ENCODE measurements at regions not wholly inside any gene's neighbourhood (a gene's known extent, or its start where the extent isn't known, plus 50 kb on each side); places are given as distances from the start of the nearest gene placed in this dataset.

- ATAC-seq (ENCODE audit: poor library complexity) (no peak), DNase-seq (no peak)
- no peaks in the 10 kb centered on the region for H3K27me3 Mint-ChIP-seq
- no peaks in the 10 kb centered on the region for H3K27me3 ChIP-seq (ENCODE audit: control insufficient read depth in 1 of 2, insufficient read depth in 2 of 2, low read length in 2 of 2)
- no peak overlapping the region for H3K4me3 Mint-ChIP-seq
- H3K9me3 ChIP-seq (ENCODE audit: control insufficient read depth in 1 of 2, insufficient read depth in 1 of 2, low read length in 2 of 2) = no peaks in the 10 kb centered on the region
- no peaks in the 10 kb centered on the region for H3K4me1 ChIP-seq (ENCODE audit: insufficient read depth, low read length)
- intact Hi-C loops (cut with DNase I, micrococcal nuclease) = no loop called here
- H3K4me3 ChIP-seq (ENCODE audit: low read length) = no peak overlapping the region
- no peak overlapping the region for H3K27ac ChIP-seq (ENCODE audit: low read depth in 1 of 2, low read length in 2 of 2)
- H3K27ac Mint-ChIP-seq = no peak overlapping the region
- CTCF ChIA-PET = no interaction called here
- POLR2A ChIA-PET = no interaction called here
- H3K36me3 Mint-ChIP-seq (ENCODE audit: low read depth) = no peaks in the 10 kb centered on the region
- no peaks in the 10 kb centered on the region for H3K9me3 Mint-ChIP-seq
- H3K36me3 ChIP-seq (ENCODE audit: insufficient read depth, low read length) = no peaks in the 10 kb centered on the region
- no peaks in the 10 kb centered on the region for H3K4me1 Mint-ChIP-seq (ENCODE audit: low read depth)
- no peak for TF ChIP-seq CTCF (IDR thresholded peaks at IDR 0.05)
These were observed 396.7 kb downstream of the TNS3 start for GRCh38 chr7:47185170-47185569.

GRCh38 chr7:47183862-47184590, 397.9 kb downstream of the TNS3 start:
- ATAC-seq (ENCODE audit: poor library complexity) (no peak), DNase-seq (no peak)
- Histone ChIP-seq H3K27me3 (ENCODE audit: control insufficient read depth in 1 of 2, insufficient read depth in 2 of 2, low read length in 2 of 2) (no peaks in the 10 kb centered on the region), H3K36me3 (ENCODE audit: insufficient read depth, low read length) (no peaks in the 10 kb centered on the region), H3K9me3 (ENCODE audit: control insufficient read depth in 1 of 2, insufficient read depth in 1 of 2, low read length in 2 of 2) (no peaks in the 10 kb centered on the region), H3K4me1 (ENCODE audit: insufficient read depth, low read length) (no peaks in the 10 kb centered on the region), H3K27ac (ENCODE audit: low read depth in 1 of 2, low read length in 2 of 2) (no peak overlapping the region), H3K4me3 (ENCODE audit: low read length) (no peak overlapping the region)
- H3K36me3 Mint-ChIP-seq (ENCODE audit: low read depth) = no peaks in the 10 kb centered on the region
- H3K9me3 Mint-ChIP-seq = peaks cover under 1% of the 10 kb centered on the region
- POLR2A ChIA-PET = no interaction called here
- no peak overlapping the region for H3K4me3 Mint-ChIP-seq
- CTCF ChIA-PET = no interaction called here
- intact Hi-C loops (cut with DNase I, micrococcal nuclease) = no loop called here
- H3K27me3 Mint-ChIP-seq = peaks cover under 1% of the 10 kb centered on the region
- H3K27ac Mint-ChIP-seq = no peak overlapping the region
- no peak for TF ChIP-seq CTCF (IDR thresholded peaks at IDR 0.05)
- no peaks in the 10 kb centered on the region for H3K4me1 Mint-ChIP-seq (ENCODE audit: low read depth)

GRCh38 chr7:47181746-47182361, 400.1 kb downstream of the TNS3 start:
- Histone ChIP-seq H3K9me3 (ENCODE audit: control insufficient read depth in 1 of 2, insufficient read depth in 1 of 2, low read length in 2 of 2) (no peaks in the 10 kb centered on the region), H3K4me3 (ENCODE audit: low read length) (no peak overlapping the region), H3K36me3 (ENCODE audit: insufficient read depth, low read length) (no peaks in the 10 kb centered on the region), H3K4me1 (ENCODE audit: insufficient read depth, low read length) (no peaks in the 10 kb centered on the region), H3K27ac (ENCODE audit: low read depth in 1 of 2, low read length in 2 of 2) (no peak overlapping the region), H3K27me3 (ENCODE audit: control insufficient read depth in 1 of 2, insufficient read depth in 2 of 2, low read length in 2 of 2) (no peaks in the 10 kb centered on the region)
- peaks cover 6% of the 10 kb centered on the region for H3K27me3 Mint-ChIP-seq
- ChIA-PET CTCF (no interaction called here), POLR2A (no interaction called here)
- H3K4me1 Mint-ChIP-seq (ENCODE audit: low read depth) = no peaks in the 10 kb centered on the region
- TF ChIP-seq CTCF (IDR thresholded peaks at IDR 0.05) = no peak
- intact Hi-C loops (cut with DNase I, micrococcal nuclease) = no loop called here
- DNase-seq = no peak
- no peak overlapping the region for H3K4me3 Mint-ChIP-seq
- no peak overlapping the region for H3K27ac Mint-ChIP-seq
- ATAC-seq (ENCODE audit: poor library complexity) = no peak
- H3K9me3 Mint-ChIP-seq = peaks cover 2% of the 10 kb centered on the region
- no peaks in the 10 kb centered on the region for H3K36me3 Mint-ChIP-seq (ENCODE audit: low read depth)

Measured in CD4-positive, alpha-beta T cell (primary cell).